SU-DHL-6 (cell line): ENCODE measurements at regions not wholly inside any gene's neighbourhood (a gene's known extent, or its start where the extent isn't known, plus 50 kb on each side); places are given as distances from the start of the nearest gene placed in this dataset.

Experiments
- H2AFZ ChIP-seq: fragments of 200-600 bp; sonication (generic); 2 replicates; pipeline ENCODE4 v1.6.1; 2014; ENCODE audit warnings: low read depth, mild to moderate bottlenecking, moderate library complexity, mixed read lengths, antibody characterized with exemption, low read length; ENCODE audit not compliant: severe bottlenecking
- H3F3A ChIP-seq: fragments of 200-600 bp; shearing (Covaris generic); 2 replicates; pipeline ENCODE4 v1.6.0; 2016; ENCODE audit warnings: antibody characterized with exemption, mild to moderate bottlenecking; ENCODE audit not compliant: insufficient read depth
- H3K27ac ChIP-seq: fragments of 200-600 bp; sonication (generic); 2 replicates; pipeline ENCODE4 v1.5.1; 2016; ENCODE audit warnings: low read depth, mild to moderate bottlenecking, low read length, moderate library complexity, mixed read lengths
- H3K27me3 ChIP-seq: fragments of 200-600 bp; sonication (generic), shearing (Covaris generic); 2 replicates; pipeline ENCODE4 v1.6.0; 2014; ENCODE audit warnings: mild to moderate bottlenecking, low read length
- H3K36me3 ChIP-seq: fragments of 200-600 bp; sonication (generic); 2 replicates; pipeline ENCODE4 v1.6.1; 2014; ENCODE audit warnings: mild to moderate bottlenecking, low read length, mixed read lengths
- H3K4me2 ChIP-seq: fragments of 300-600, 200-600 bp; shearing (Covaris generic), sonication (generic); 2 replicates; pipeline ENCODE4 v1.6.0; 2014; ENCODE audit warnings: low read length, low read depth, mild to moderate bottlenecking; ENCODE audit not compliant: poor library complexity, severe bottlenecking
- H3K4me3 ChIP-seq: fragments of 200-600 bp; sonication (generic); 2 replicates; pipeline ENCODE4 v1.5.1; 2014; ENCODE audit warnings: antibody characterized with exemption, low read length, mild to moderate bottlenecking, mixed read lengths; ENCODE audit not compliant: insufficient read depth, poor library complexity, severe bottlenecking
- H3K79me2 ChIP-seq: fragments of 200-600 bp; sonication (generic); 2 replicates; pipeline ENCODE4 v1.6.1; 2014; ENCODE audit warnings: mild to moderate bottlenecking, low read length, moderate library complexity; ENCODE audit not compliant: insufficient read depth
- H3K9ac ChIP-seq: fragments of 200-600 bp; sonication (generic); 2 replicates; pipeline ENCODE4 v1.7.0; 2014; ENCODE audit warnings: mild to moderate bottlenecking, low read length
- H3K9me2 ChIP-seq: fragments of 200-600 bp; sonication (generic); replicated peaks from 2 replicates; pipeline ENCODE4 v1.6.1; 2014; ENCODE audit warnings: low read length; ENCODE audit not compliant: insufficient read depth
- H3K9me3 ChIP-seq: fragments of 200-600 bp; sonication (generic); 2 replicates; pipeline ENCODE4 v1.6.1; 2014; ENCODE audit warnings: low read length, mixed read lengths; ENCODE audit not compliant: insufficient read depth
- H4K20me1 ChIP-seq: fragments of 200-600 bp; sonication (generic); 2 replicates; pipeline ENCODE4 v1.6.1; 2014; ENCODE audit warnings: low read depth, mild to moderate bottlenecking, antibody characterized with exemption, low read length, moderate library complexity, mixed read lengths
- EZH2phosphoT487 ChIP-seq: fragments of 200-600 bp; sonication (generic), shearing (Covaris generic); conservative IDR thresholded peaks from 2 replicates; pipeline ENCODE4 v1.6.1; 2018; ENCODE audit warnings: mild to moderate bottlenecking, antibody characterized with exemption, low read length, moderate library complexity, mixed read lengths
- TF ChIP-seq, protein P1 (sequence below): fragments of 200-600 bp; sonication (generic); IDR thresholded peaks from one replicate; pipeline ENCODE4 v1.5.1; 2017; ENCODE audit warnings: antibody characterized with exemption, mild to moderate bottlenecking, low read length, moderate library complexity; ENCODE audit not compliant: insufficient read depth, poor library complexity, severe bottlenecking

DNA sequence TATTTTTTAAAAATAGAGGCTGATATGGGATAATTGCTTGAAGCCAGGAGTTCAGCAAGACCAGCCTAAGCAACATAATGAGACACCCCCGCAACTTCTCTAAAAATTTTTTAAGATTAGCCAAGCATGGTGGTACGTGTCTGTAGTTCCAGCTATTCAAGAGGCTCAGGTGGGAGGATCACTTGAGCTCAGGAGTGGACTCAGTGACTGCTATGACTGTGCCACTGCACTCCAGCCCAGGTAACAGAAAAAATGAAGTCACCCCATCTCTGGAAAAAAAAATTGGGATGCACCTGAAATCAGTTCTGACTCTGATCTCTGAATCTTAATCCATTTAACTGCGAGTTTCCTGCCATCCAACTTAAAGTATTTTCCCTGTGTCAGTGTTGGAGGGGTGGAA, 124.2 kb downstream of the MRPS6 start:
- H3K9me2 ChIP-seq = no peaks in the 10 kb centered on the region
- H4K20me1 ChIP-seq = no peaks in the 10 kb centered on the region
- H3K4me3 ChIP-seq = no peak overlapping the region
- H3K27me3 ChIP-seq = no peaks in the 10 kb centered on the region
- no peaks in the 10 kb centered on the region for H3K36me3 ChIP-seq
- H3K4me2 ChIP-seq = no peak overlapping the region
- H3K9me3 ChIP-seq = no peaks in the 10 kb centered on the region
- H3K27ac ChIP-seq = no peak overlapping the region
- no peaks in the 10 kb centered on the region for H3K79me2 ChIP-seq
- no peak for TF ChIP-seq EZH2phosphoT487
- TF ChIP-seq, protein P1, sequence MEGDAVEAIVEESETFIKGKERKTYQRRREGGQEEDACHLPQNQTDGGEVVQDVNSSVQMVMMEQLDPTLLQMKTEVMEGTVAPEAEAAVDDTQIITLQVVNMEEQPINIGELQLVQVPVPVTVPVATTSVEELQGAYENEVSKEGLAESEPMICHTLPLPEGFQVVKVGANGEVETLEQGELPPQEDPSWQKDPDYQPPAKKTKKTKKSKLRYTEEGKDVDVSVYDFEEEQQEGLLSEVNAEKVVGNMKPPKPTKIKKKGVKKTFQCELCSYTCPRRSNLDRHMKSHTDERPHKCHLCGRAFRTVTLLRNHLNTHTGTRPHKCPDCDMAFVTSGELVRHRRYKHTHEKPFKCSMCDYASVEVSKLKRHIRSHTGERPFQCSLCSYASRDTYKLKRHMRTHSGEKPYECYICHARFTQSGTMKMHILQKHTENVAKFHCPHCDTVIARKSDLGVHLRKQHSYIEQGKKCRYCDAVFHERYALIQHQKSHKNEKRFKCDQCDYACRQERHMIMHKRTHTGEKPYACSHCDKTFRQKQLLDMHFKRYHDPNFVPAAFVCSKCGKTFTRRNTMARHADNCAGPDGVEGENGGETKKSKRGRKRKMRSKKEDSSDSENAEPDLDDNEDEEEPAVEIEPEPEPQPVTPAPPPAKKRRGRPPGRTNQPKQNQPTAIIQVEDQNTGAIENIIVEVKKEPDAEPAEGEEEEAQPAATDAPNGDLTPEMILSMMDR = no peak
- H3F3A ChIP-seq = no peaks in the 10 kb centered on the region
- H3K9ac ChIP-seq = no peak overlapping the region
- no peak overlapping the region for H2AFZ ChIP-seq

DNA sequence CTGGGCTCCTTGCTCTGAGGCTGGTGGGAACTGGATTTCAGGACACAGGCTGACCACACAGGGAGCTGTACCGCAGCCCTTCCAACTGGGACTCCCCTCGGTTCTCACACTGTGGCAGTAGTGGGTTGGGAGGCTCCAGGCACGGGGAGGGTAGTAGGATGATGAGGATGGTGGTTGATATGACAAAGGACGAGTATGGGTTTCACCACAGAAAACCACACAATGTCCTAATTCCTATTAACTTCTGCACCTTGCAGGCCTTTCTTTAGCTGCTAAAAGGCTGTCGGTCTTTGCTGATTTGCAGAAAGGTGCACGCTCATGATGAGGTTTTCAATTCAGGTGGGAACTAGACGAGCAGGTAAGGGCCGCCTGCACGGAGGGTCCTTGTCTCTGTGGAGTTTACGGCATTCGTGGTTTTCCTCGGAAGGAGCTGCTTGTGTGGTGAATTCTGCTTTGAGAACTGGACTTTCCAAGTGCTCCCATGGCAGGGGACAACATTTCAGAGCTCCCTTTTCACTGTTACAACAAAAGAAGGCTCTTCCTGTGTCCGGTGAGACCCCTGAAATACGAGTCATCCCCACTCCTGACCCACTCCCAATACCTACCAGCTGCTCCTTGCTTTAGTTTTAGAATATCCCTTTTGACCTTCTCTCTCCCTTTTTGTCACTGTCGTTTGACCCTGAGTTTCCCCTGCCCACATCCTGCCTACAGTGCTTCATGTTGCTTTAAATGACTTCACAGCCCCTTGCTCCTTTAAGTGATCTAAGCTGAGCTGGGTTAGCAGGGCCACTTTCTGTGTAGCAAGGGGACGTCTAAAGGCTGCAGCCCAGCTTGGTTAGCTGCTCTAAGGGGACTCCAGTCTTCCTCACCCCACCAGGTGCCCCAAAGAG, 125.1 kb downstream of the MRPS6 start:
- Histone ChIP-seq H3K27ac (no peak overlapping the region), H3F3A (no peaks in the 10 kb centered on the region), H3K9ac (no peak overlapping the region), H3K36me3 (no peaks in the 10 kb centered on the region), H3K79me2 (no peaks in the 10 kb centered on the region), H2AFZ (no peak overlapping the region), H4K20me1 (no peaks in the 10 kb centered on the region), H3K27me3 (no peaks in the 10 kb centered on the region), H3K9me2 (no peaks in the 10 kb centered on the region), H3K9me3 (no peaks in the 10 kb centered on the region), H3K4me3 (no peak overlapping the region), H3K4me2 (no peak overlapping the region)
- TF ChIP-seq, protein P1 = no peak
- TF ChIP-seq EZH2phosphoT487 = no peak

DNA sequence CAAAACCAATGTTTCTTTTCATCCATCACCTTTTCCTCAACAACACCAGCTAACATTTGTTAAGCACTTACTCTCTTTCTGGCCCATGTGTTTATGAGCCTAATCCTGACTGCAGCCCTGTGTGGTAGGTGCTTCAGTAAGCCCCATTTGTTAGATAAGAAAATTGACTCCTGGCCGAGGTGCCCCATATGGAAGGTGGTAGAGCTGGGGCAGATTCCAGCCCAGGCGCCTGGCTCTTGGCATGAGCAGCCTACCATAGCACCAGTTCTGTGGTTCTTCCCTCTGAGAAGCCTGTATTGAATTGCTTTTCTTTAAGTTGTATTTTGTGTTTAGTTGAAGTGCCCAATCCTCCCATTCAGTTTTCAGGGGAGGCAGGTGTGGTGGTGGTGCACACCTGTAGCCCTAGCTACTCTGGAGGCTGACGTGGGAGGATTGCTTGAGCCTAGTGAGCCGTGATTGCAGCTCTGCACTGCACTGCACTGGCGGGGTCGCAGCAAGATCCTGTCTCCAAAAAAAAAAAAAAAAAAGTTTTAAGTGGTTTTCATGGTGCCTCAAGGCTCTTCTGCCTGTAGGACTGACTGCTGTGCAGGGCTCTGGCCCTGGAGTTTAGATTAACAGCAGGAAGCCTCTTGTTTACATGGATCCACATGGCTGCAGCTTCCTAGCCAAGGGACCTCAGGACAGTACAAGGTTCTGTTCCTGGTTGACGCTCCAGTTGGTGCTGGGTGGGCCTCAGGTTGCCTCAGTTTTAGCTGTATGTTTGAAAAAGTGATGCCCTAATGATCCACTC, 125.9 kb downstream of the MRPS6 start:
- no peak overlapping the region for H3K4me2 ChIP-seq
- H3K4me3 ChIP-seq = no peak overlapping the region

More for the DNA sequence above, 125.9 kb downstream of the MRPS6 start:
- H3K9ac ChIP-seq = no peak overlapping the region
- H3K79me2 ChIP-seq = no peaks in the 10 kb centered on the region
- no peaks in the 10 kb centered on the region for H3K9me2 ChIP-seq
- no peaks in the 10 kb centered on the region for H3K9me3 ChIP-seq
- no peak overlapping the region for H2AFZ ChIP-seq
- H3K27me3 ChIP-seq = no peaks in the 10 kb centered on the region
- no peak overlapping the region for H3K27ac ChIP-seq
- no peaks in the 10 kb centered on the region for H3K36me3 ChIP-seq
- no peak for TF ChIP-seq EZH2phosphoT487
- TF ChIP-seq, protein P1 = no peak
- H3F3A ChIP-seq = no peaks in the 10 kb centered on the region
- no peaks in the 10 kb centered on the region for H4K20me1 ChIP-seq
